ENCODE measurements at regions not wholly inside any gene's neighbourhood (a gene's known extent, or its start where the extent isn't known, plus 50 kb on each side); places are given as distances from the start of the nearest gene placed in this dataset.

GRCh38 chr20:6490849-6491248, 276.6 kb upstream of the BMP2 start:
- CTCF ChIA-PET (ENCODE audit: partially characterized antibody): interaction anchor here (0.5 kb wide), 1 partner anchor 8 kb away, joined by 3 read pairs; no protein-coding TSS in a partner anchor
- H3K4me3 ChIP-seq (ENCODE audit: extremely low read depth in 1 of 4, insufficient read depth in 2 of 4, low read depth in 3 of 4, low read length in 4 of 4): no peak overlapping the region
- no peaks in the 10 kb centered on the region for H3K23me2 ChIP-seq (ENCODE audit: low read depth, low read length)
- H2BK5ac ChIP-seq (ENCODE audit: low read depth, low read length): no peak overlapping the region
- no peaks in the 10 kb centered on the region for H4K20me1 ChIP-seq (replicated peaks in 1 of 2; ENCODE audit: control insufficient read depth in 1 of 2, insufficient read depth in 2 of 2, low read length in 2 of 2)
- FAIRE-seq (no peak), DNase-seq (ENCODE audit: low read depth in 1 of 2, low spot score in 2 of 2) (no peak)
- no peak overlapping the region for H3K14ac ChIP-seq (ENCODE audit: insufficient read length)
- H3K27ac ChIP-seq (ENCODE audit: low read depth, low read length): no peak overlapping the region
- H2BK20ac ChIP-seq (ENCODE audit: low read length): no peak overlapping the region
- H3K9ac ChIP-seq (replicated peaks in 1 of 4; ENCODE audit: extremely low read depth in 1 of 4, low read depth in 3 of 4, low read length in 3 of 4): no peak overlapping the region
- peaks cover 0 to 4% (median 0%) of the 10 kb centered on the region in 4 experiments; a peak in 1 of 7 replicates for H3K4me1 ChIP-seq (replicated peaks in 1 of 4; ENCODE audit: control insufficient read depth in 3 of 4, insufficient read depth in 4 of 4, low read length in 3 of 4)
- H3K18ac ChIP-seq (ENCODE audit: extremely low read depth, low read length): no peak overlapping the region
- POLR2A ChIA-PET (ENCODE audit: partially characterized antibody): no interaction called here
- H3K79me1 ChIP-seq (ENCODE audit: low read depth, low read length): no peaks in the 10 kb centered on the region
- no peak overlapping the region for H2BK12ac ChIP-seq (ENCODE audit: low read depth, low read length)
- H3K9me3 ChIP-seq (ENCODE audit: insufficient read depth in 2 of 2, low read depth in 1 of 2, low read length in 1 of 2): no peaks in the 10 kb centered on the region
- H3K56ac ChIP-seq (replicated peaks; ENCODE audit: insufficient read length, low read depth, low read length): no peak overlapping the region
- H3K27me3 ChIP-seq (replicated peaks in 1 of 4; ENCODE audit: control insufficient read depth in 3 of 4, extremely low read depth in 1 of 4, insufficient read depth in 3 of 4, low read length in 3 of 4): no peaks in the 10 kb centered on the region
- no peak overlapping the region for H3K4ac ChIP-seq (replicated peaks; ENCODE audit: insufficient read length, low read depth, low read length)
- H2BK120ac ChIP-seq (replicated peaks; ENCODE audit: low read depth, low read length): no peak overlapping the region
- H2BK15ac ChIP-seq (ENCODE audit: low read length): no peak overlapping the region
- no peak overlapping the region for H4K8ac ChIP-seq (ENCODE audit: extremely low read depth, insufficient read depth, low read length)
- H4K91ac ChIP-seq (replicated peaks; ENCODE audit: insufficient read length, low read length): no peak overlapping the region
- H3K4me2 ChIP-seq (ENCODE audit: insufficient read depth in 1 of 2, low read depth in 2 of 2, low read length in 2 of 2): no peak overlapping the region
- no peaks in the 10 kb centered on the region for H3K79me2 ChIP-seq (ENCODE audit: control insufficient read depth in 1 of 2, insufficient read depth in 2 of 2, low read length in 2 of 2)
- H3K36me3 ChIP-seq (ENCODE audit: control insufficient read depth in 2 of 4, insufficient read depth in 4 of 4, low read length in 3 of 4): no peaks in the 10 kb centered on the region
- H4K5ac ChIP-seq (ENCODE audit: insufficient read length, low read depth, low read length): no peak overlapping the region
- H2AFZ ChIP-seq (ENCODE audit: low read length): no peak overlapping the region
- H2AK5ac ChIP-seq (ENCODE audit: low read depth, low read length): no peak overlapping the region
- no peak overlapping the region for H3K23ac ChIP-seq (ENCODE audit: insufficient read length)
- 95% methylated on average over 3 of the region's 3 CpGs; no CpG with 5 or more reads in 1 of the 2 experiments for WGBS, 2 experiments (ENCODE audit: extremely low coverage in 1 of 2, insufficient coverage in 1 of 2, insufficient read length in 1 of 2, insufficient replicate concordance in 2 of 2, low coverage in 1 of 2, low lambda C conversion rate in 2 of 2, missing lambda C conversion rate in 1 of 2)
- no peak for TF ChIP-seq KDM5A (IDR thresholded peaks at IDR 0.05; ENCODE audit: low read length)
- TF ChIP-seq SUZ12 (IDR thresholded peaks at IDR 0.05; ENCODE audit: low read length): no peak
- TF ChIP-seq SRF (IDR thresholded peaks at IDR 0.05; ENCODE audit: low read depth, low read length): no peak
- no peak for TF ChIP-seq NRF1 (IDR thresholded peaks at IDR 0.05; ENCODE audit: low read depth, low read length)
- TF ChIP-seq TEAD4 (IDR thresholded peaks at IDR 0.05; ENCODE audit: low read depth, low read length): no peak
- TF ChIP-seq E2F6 (IDR thresholded peaks at IDR 0.05): no peak
- no peak for TF ChIP-seq JUN (IDR thresholded peaks at IDR 0.05; ENCODE audit: low read depth, low read length)
- no peak for TF ChIP-seq RAD21 (IDR thresholded peaks at IDR 0.05 in 1 of 2, conservative IDR thresholded peaks at IDR 0.05 in 1 of 2; ENCODE audit: low read depth in 2 of 2, low read length in 2 of 2)
- no peak for TF ChIP-seq CBX5 (IDR thresholded peaks at IDR 0.05; ENCODE audit: low read depth, low read length)
- TF ChIP-seq TBP (IDR thresholded peaks at IDR 0.05; ENCODE audit: low read depth, low read length): no peak
- no peak for TF ChIP-seq HDAC2 (IDR thresholded peaks at IDR 0.05; ENCODE audit: borderline replicate concordance in 1 of 2, low read depth in 2 of 2, low read length in 2 of 2)
- no peak for TF ChIP-seq RXRA (IDR thresholded peaks at IDR 0.05; ENCODE audit: insufficient read depth, low read depth, low read length)
- no peak for TF ChIP-seq CHD2 (IDR thresholded peaks at IDR 0.05; ENCODE audit: low read length)
